ENCODE measurements at regions not wholly inside any gene's neighbourhood (a gene's known extent, or its start where the extent isn't known, plus 50 kb on each side); places are given as distances from the start of the nearest gene placed in this dataset.

DNA sequence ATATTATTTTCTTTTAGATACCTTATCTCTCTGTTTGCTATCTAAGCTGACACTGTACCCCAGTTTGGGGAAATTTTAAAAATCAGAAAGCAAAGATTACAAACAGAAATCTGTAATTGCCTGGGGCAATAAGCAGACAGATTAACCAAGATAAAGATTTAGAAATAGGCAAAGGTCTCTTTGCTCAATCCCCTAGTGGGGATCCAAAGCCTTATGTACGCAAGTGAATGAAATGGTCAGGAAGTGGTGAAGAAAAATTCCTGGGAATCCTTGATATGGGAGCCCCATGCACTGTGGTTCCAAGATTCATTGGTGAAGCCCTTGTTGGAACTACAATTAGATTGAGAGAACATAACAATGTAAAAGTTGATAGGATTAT, 139.5 kb upstream of the GUCY1A2 start:
- peaks cover 21% of the 10 kb centered on the region for H3K4me1 Mint-ChIP-seq
- ATAC-seq = no peak
- TF ChIP-seq HMGA2 (CRISPR knock-in tag; IDR thresholded peaks at IDR 0.05) (no peak), NFYB (CRISPR knock-in tag; conservative IDR thresholded peaks at IDR 0.05; ENCODE audit: low read depth) (no peak), ZNF396 (CRISPR knock-in tag; IDR thresholded peaks at IDR 0.05; ENCODE audit: borderline replicate concordance) (no peak), KAT7 (CRISPR knock-in tag; IDR thresholded peaks at IDR 0.05; ENCODE audit: borderline replicate concordance) (no peak), TCF7 (CRISPR knock-in tag; IDR thresholded peaks at IDR 0.05; ENCODE audit: low read depth) (no peak), NFE2L1 (CRISPR knock-in tag; IDR thresholded peaks at IDR 0.05) (no peak), TEAD1 (CRISPR knock-in tag; IDR thresholded peaks at IDR 0.05) (no peak), MXD4 (CRISPR knock-in tag; IDR thresholded peaks at IDR 0.05; ENCODE audit: borderline replicate concordance) (no peak), CREB1 (CRISPR knock-in tag; IDR thresholded peaks at IDR 0.05) (no peak), IRF2 (CRISPR knock-in tag; IDR thresholded peaks at IDR 0.05; ENCODE audit: borderline replicate concordance, low read depth) (no peak), GABPB1 (CRISPR knock-in tag; IDR thresholded peaks at IDR 0.05) (no peak)
- TF ChIP-seq, protein P1, sequence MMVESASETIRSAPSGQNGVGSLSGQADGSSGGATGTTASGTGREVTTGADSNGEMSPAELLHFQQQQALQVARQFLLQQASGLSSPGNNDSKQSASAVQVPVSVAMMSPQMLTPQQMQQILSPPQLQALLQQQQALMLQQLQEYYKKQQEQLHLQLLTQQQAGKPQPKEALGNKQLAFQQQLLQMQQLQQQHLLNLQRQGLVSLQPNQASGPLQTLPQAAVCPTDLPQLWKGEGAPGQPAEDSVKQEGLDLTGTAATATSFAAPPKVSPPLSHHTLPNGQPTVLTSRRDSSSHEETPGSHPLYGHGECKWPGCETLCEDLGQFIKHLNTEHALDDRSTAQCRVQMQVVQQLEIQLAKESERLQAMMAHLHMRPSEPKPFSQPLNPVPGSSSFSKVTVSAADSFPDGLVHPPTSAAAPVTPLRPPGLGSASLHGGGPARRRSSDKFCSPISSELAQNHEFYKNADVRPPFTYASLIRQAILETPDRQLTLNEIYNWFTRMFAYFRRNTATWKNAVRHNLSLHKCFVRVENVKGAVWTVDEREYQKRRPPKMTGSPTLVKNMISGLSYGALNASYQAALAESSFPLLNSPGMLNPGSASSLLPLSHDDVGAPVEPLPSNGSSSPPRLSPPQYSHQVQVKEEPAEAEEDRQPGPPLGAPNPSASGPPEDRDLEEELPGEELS (CRISPR knock-in tag; IDR thresholded peaks at IDR 0.05) = no peak
- TF ChIP-seq, protein P2, sequence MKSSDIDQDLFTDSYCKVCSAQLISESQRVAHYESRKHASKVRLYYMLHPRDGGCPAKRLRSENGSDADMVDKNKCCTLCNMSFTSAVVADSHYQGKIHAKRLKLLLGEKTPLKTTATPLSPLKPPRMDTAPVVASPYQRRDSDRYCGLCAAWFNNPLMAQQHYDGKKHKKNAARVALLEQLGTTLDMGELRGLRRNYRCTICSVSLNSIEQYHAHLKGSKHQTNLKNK (CRISPR knock-in tag; IDR thresholded peaks at IDR 0.05) = no peak
- TF ChIP-seq, protein P3, sequence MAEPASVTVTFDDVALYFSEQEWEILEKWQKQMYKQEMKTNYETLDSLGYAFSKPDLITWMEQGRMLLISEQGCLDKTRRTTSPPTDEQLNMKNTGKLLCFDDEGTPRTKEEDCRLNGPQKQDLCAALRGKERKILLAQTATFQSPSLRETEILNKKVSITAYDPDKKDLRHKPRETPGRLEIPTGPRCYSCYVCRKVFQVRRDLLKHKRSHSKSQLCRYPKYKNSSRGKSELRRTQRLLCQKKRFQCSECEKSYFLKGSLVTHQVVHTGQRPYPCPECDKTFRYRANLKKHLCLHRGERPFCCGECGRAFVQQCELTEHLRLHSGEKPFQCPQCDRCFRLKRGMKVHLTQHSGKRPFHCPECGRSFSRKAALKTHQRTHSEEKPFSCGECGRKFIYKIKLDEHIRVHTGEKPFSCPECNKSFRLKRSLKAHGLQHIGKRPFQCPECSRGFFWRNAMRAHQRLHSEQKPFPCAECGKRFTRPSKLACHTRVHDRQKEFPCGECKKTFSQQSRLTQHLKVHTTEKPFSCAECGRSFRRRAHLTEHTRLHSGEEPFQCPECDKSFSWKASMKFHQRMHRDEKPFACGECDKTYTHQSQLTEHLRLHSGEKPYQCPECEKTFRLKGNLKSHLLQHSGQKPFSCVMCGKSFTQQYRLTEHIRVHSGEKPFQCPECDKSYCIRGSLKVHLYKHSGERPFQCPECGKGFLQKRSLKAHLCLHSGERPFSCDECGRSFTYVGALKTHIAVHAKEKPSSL (CRISPR knock-in tag; conservative IDR thresholded peaks at IDR 0.05) = no peak
- POLR2A ChIA-PET = no interaction called here
- 0 out of 2 replicates have a peak overlapping the region, but pooled peaks have one; percentile 76 for H3K27ac Mint-ChIP-seq
- no peaks in the 10 kb centered on the region for H3K27me3 Mint-ChIP-seq (ENCODE audit: low read depth)
- peaks cover 2% of the 10 kb centered on the region; the same call in 1 of the 2 replicates for H3K9me3 Mint-ChIP-seq
- CTCF ChIA-PET = no interaction called here
- DNase-seq (ENCODE audit: low spot score) = no peak
- H3K36me3 Mint-ChIP-seq = no peaks in the 10 kb centered on the region
- H3K4me3 Mint-ChIP-seq = no peak overlapping the region

DNA sequence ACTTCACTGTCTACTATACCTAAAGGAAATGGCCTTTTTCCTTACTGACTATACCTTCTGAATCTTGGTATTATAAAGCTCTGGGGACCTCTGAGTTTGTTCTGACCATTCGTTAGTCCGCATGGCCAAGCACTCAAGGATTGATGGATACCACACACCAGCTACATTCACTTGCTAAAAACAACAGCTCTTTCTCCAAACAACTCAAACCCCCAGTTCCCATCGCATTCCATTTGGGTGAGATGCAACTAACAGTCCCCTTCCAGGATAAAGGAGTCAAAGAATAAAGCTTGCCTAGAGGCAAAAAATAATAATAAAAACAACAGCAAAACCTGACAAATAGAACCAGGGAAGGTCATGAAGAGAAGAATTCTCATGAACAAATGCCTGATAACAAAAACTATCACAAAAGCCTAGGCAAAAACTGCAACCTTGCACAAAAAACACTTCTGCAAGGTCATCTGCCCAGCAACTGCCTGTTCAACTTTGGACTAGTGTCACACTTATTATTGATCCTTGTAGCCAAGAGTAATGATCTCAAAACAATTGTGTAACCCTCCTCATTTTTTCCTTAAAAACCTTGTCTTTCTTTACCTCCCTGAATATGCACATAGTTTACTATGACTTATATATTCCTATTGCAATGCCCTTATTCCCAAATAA, 139.0 kb upstream of the GUCY1A2 start:
- Mint-ChIP-seq H3K36me3 (no peaks in the 10 kb centered on the region), H3K27ac (peak overlapping the region; percentile 64; the same call in 1 of the 2 replicates), H3K9me3 (peaks cover 2% of the 10 kb centered on the region; the same call in 1 of the 2 replicates), H3K4me1 (peaks cover 21% of the 10 kb centered on the region), H3K4me3 (no peak overlapping the region), H3K27me3 (ENCODE audit: low read depth) (no peaks in the 10 kb centered on the region)
- no peak for DNase-seq (ENCODE audit: low spot score)
- POLR2A ChIA-PET = no interaction called here
- CTCF ChIA-PET = interaction anchor here (1.0 kb wide), 1 partner anchor 9 kb away, joined by 3 read pairs; no protein-coding TSS in a partner anchor
- ATAC-seq = peak; percentile 86
- TF ChIP-seq SMAD4 (CRISPR knock-in tag; IDR thresholded peaks at IDR 0.05) = no peak
- TF ChIP-seq ATF1 (CRISPR knock-in tag; IDR thresholded peaks at IDR 0.05) = no peak
- TF ChIP-seq, protein P4, sequence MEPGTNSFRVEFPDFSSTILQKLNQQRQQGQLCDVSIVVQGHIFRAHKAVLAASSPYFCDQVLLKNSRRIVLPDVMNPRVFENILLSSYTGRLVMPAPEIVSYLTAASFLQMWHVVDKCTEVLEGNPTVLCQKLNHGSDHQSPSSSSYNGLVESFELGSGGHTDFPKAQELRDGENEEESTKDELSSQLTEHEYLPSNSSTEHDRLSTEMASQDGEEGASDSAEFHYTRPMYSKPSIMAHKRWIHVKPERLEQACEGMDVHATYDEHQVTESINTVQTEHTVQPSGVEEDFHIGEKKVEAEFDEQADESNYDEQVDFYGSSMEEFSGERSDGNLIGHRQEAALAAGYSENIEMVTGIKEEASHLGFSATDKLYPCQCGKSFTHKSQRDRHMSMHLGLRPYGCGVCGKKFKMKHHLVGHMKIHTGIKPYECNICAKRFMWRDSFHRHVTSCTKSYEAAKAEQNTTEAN (CRISPR knock-in tag; IDR thresholded peaks at IDR 0.05) = no peak
- TF ChIP-seq, protein P5, sequence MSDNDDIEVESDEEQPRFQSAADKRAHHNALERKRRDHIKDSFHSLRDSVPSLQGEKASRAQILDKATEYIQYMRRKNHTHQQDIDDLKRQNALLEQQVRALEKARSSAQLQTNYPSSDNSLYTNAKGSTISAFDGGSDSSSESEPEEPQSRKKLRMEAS (CRISPR knock-in tag; IDR thresholded peaks at IDR 0.05) = no peak
- TF ChIP-seq, protein P6, sequence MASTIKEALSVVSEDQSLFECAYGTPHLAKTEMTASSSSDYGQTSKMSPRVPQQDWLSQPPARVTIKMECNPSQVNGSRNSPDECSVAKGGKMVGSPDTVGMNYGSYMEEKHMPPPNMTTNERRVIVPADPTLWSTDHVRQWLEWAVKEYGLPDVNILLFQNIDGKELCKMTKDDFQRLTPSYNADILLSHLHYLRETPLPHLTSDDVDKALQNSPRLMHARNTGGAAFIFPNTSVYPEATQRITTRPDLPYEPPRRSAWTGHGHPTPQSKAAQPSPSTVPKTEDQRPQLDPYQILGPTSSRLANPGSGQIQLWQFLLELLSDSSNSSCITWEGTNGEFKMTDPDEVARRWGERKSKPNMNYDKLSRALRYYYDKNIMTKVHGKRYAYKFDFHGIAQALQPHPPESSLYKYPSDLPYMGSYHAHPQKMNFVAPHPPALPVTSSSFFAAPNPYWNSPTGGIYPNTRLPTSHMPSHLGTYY (CRISPR knock-in tag; IDR thresholded peaks at IDR 0.05) = no peak
- TF ChIP-seq, protein P7, sequence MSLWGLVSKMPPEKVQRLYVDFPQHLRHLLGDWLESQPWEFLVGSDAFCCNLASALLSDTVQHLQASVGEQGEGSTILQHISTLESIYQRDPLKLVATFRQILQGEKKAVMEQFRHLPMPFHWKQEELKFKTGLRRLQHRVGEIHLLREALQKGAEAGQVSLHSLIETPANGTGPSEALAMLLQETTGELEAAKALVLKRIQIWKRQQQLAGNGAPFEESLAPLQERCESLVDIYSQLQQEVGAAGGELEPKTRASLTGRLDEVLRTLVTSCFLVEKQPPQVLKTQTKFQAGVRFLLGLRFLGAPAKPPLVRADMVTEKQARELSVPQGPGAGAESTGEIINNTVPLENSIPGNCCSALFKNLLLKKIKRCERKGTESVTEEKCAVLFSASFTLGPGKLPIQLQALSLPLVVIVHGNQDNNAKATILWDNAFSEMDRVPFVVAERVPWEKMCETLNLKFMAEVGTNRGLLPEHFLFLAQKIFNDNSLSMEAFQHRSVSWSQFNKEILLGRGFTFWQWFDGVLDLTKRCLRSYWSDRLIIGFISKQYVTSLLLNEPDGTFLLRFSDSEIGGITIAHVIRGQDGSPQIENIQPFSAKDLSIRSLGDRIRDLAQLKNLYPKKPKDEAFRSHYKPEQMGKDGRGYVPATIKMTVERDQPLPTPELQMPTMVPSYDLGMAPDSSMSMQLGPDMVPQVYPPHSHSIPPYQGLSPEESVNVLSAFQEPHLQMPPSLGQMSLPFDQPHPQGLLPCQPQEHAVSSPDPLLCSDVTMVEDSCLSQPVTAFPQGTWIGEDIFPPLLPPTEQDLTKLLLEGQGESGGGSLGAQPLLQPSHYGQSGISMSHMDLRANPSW (CRISPR knock-in tag; conservative IDR thresholded peaks at IDR 0.05; ENCODE audit: low read depth) = no peak
- no peak for TF ChIP-seq IRF2 (CRISPR knock-in tag; IDR thresholded peaks at IDR 0.05; ENCODE audit: borderline replicate concordance, low read depth)
- TF ChIP-seq, protein P8, sequence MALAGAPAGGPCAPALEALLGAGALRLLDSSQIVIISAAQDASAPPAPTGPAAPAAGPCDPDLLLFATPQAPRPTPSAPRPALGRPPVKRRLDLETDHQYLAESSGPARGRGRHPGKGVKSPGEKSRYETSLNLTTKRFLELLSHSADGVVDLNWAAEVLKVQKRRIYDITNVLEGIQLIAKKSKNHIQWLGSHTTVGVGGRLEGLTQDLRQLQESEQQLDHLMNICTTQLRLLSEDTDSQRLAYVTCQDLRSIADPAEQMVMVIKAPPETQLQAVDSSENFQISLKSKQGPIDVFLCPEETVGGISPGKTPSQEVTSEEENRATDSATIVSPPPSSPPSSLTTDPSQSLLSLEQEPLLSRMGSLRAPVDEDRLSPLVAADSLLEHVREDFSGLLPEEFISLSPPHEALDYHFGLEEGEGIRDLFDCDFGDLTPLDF (CRISPR knock-in tag; IDR thresholded peaks at IDR 0.05) = no peak
- no peak for TF ChIP-seq CBFB (CRISPR knock-in tag; IDR thresholded peaks at IDR 0.05; ENCODE audit: low read depth)
- no peak for TF ChIP-seq FOXJ3 (CRISPR knock-in tag; IDR thresholded peaks at IDR 0.05; ENCODE audit: borderline replicate concordance)

All from WTC11 (cell line).